ENCODE measurements at regions not wholly inside any gene's neighbourhood (a gene's known extent, or its start where the extent isn't known, plus 50 kb on each side); places are given as distances from the start of the nearest gene placed in this dataset.

GRCh38 chr5:40406741-40407211, 272.9 kb upstream of the PTGER4 start:
- no peak overlapping the region for H3K4me3 ChIP-seq (ENCODE audit: control insufficient read depth, low read depth, low read length)
- no peak for DNase-seq (ENCODE audit: low read depth)
- no peak for TF ChIP-seq CTCF (IDR thresholded peaks at IDR 0.05; ENCODE audit: control insufficient read depth, insufficient read depth, low read depth, low read length, missing control alignments)

GRCh38 chr5:40405996-40406740, 273.5 kb upstream of the PTGER4 start:
- no peak for TF ChIP-seq CTCF (IDR thresholded peaks at IDR 0.05; ENCODE audit: control insufficient read depth, insufficient read depth, low read depth, low read length, missing control alignments)
- no peak for DNase-seq (ENCODE audit: low read depth)

GRCh38 chr5:40405230-40405629, 274.5 kb upstream of the PTGER4 start:
- no peak for DNase-seq (ENCODE audit: low read depth)
- no peak overlapping the region for H3K4me3 ChIP-seq (ENCODE audit: control insufficient read depth, low read depth, low read length)
- no peak for TF ChIP-seq CTCF (IDR thresholded peaks at IDR 0.05; ENCODE audit: control insufficient read depth, insufficient read depth, low read depth, low read length, missing control alignments)

More at GRCh38 chr5:40405996-40406740, 273.5 kb upstream of the PTGER4 start:
- H3K4me3 ChIP-seq (ENCODE audit: control insufficient read depth, low read depth, low read length): no peak overlapping the region

- no peak overlapping the region for H3K4me3 ChIP-seq (ENCODE audit: control insufficient read depth, low read depth, low read length)
- no peak for TF ChIP-seq CTCF (IDR thresholded peaks at IDR 0.05; ENCODE audit: control insufficient read depth, insufficient read depth, low read depth, low read length, missing control alignments)
- no peak for DNase-seq (ENCODE audit: low read depth)
Observed at GRCh38 chr5:40404613-40405012, 275.1 kb upstream of the PTGER4 start.

GRCh38 chr5:40402007-40402364, 277.7 kb upstream of the PTGER4 start:
- DNase-seq (ENCODE audit: low read depth): no peak
- TF ChIP-seq CTCF (IDR thresholded peaks at IDR 0.05; ENCODE audit: control insufficient read depth, insufficient read depth, low read depth, low read length, missing control alignments): no peak
- H3K4me3 ChIP-seq (ENCODE audit: control insufficient read depth, low read depth, low read length): no peak overlapping the region

- no peak overlapping the region for H3K4me3 ChIP-seq (ENCODE audit: control insufficient read depth, low read depth, low read length)
- TF ChIP-seq CTCF (IDR thresholded peaks at IDR 0.05; ENCODE audit: control insufficient read depth, insufficient read depth, low read depth, low read length, missing control alignments): no peak
- DNase-seq (ENCODE audit: low read depth): no peak
Observed at GRCh38 chr5:40401284-40402006, 278.3 kb upstream of the PTGER4 start.
